OCI-LY1 (cell line): ENCODE measurements at regions not wholly inside any gene's neighbourhood (a gene's known extent, or its start where the extent isn't known, plus 50 kb on each side); places are given as distances from the start of the nearest gene placed in this dataset.

Experiments used
- H2AFZ ChIP-seq: fragments of 200-600 bp; sonication (generic), shearing (Covaris generic); 2 replicates; pipeline ENCODE4 v1.6.0; 2014; ENCODE audit warnings: antibody characterized with exemption, mild to moderate bottlenecking, low read length
- H3F3A ChIP-seq: fragments of 200-600 bp; sonication (generic), shearing (Covaris generic); 2 replicates; pipeline ENCODE4 v1.6.0; 2014; ENCODE audit warnings: mild to moderate bottlenecking, antibody characterized with exemption, low read length, moderate library complexity; ENCODE audit not compliant: insufficient read depth
- H3K27ac ChIP-seq: fragments of 200-600 bp; sonication (generic); 2 replicates; pipeline ENCODE4 v1.5.1; 2014; ENCODE audit warnings: low read length, mixed run types, mild to moderate bottlenecking, low read depth; ENCODE audit not compliant: poor library complexity, severe bottlenecking
- H3K27me3 ChIP-seq: fragments of 200-600 bp; sonication (generic); 2 replicates; pipeline ENCODE4 v1.6.0; 2014; ENCODE audit warnings: antibody characterized with exemption, mild to moderate bottlenecking, low read length, moderate library complexity; ENCODE audit not compliant: insufficient read depth
- H3K36me3 ChIP-seq: fragments of 200-600 bp; sonication (generic); 2 replicates; pipeline ENCODE4 v1.6.1; 2014; ENCODE audit warnings: mild to moderate bottlenecking, antibody characterized with exemption, low read length, moderate library complexity, mixed read lengths; ENCODE audit not compliant: insufficient read depth
- H3K4me1 ChIP-seq: fragments of 200-600 bp; sonication (generic); 2 replicates; pipeline ENCODE4 v1.5.1; 2014; ENCODE audit warnings: mild to moderate bottlenecking, low read length, moderate library complexity; ENCODE audit not compliant: insufficient read depth, severe bottlenecking
- H3K4me2 ChIP-seq: fragments of 200-600 bp; sonication (generic), shearing (Covaris generic); 2 replicates; pipeline ENCODE4 v1.6.1; 2014; ENCODE audit warnings: low read length
- H3K4me3 ChIP-seq: fragments of 200-600 bp; sonication (generic); 2 replicates; pipeline ENCODE4 v1.5.1; 2014; ENCODE audit warnings: low read length, low read depth, mild to moderate bottlenecking, mixed read lengths; ENCODE audit not compliant: poor library complexity, severe bottlenecking
- H3K79me2 ChIP-seq: fragments of 200-600 bp; shearing (Covaris generic); 2 replicates; pipeline ENCODE4 v1.6.1; 2016; ENCODE audit warnings: mixed run types, low read length, mixed read lengths; ENCODE audit not compliant: insufficient read depth
- H3K9ac ChIP-seq: fragments of 200-600 bp; sonication (generic), shearing (Covaris generic); 2 replicates; pipeline ENCODE4 v1.6.1; 2014; ENCODE audit warnings: mild to moderate bottlenecking, low read length, mixed read lengths
- H3K9me2 ChIP-seq: fragments of 200-600 bp; sonication (generic), shearing (Covaris generic); 2 replicates; pipeline ENCODE4 v1.6.1; 2014; ENCODE audit warnings: low read depth, mild to moderate bottlenecking, low read length, mixed read lengths
- H3K9me3 ChIP-seq: fragments of 200-600 bp; shearing (Covaris generic); 2 replicates; pipeline ENCODE4 v1.6.1; 2014; ENCODE audit warnings: low read length, mixed read lengths
- H4K20me1 ChIP-seq: fragments of 200-600 bp; sonication (generic), shearing (Covaris generic); 2 replicates; pipeline ENCODE4 v1.6.0; 2016; ENCODE audit warnings: mild to moderate bottlenecking, low read length; ENCODE audit not compliant: insufficient read depth
- EZH2 ChIP-seq: fragments of 200-600 bp; sonication (generic), shearing (Covaris generic); IDR thresholded peaks from 2 replicates; pipeline ENCODE4 v1.8.0; 2017; ENCODE audit warnings: borderline replicate concordance, mixed run types, mild to moderate bottlenecking, antibody characterized with exemption, low read length, moderate library complexity, mixed read lengths
- TF ChIP-seq, protein P1 (sequence below): fragments of 200-600 bp; sonication (generic), shearing (Covaris generic); IDR thresholded peaks from 2 replicates; pipeline ENCODE4 v1.5.1; 2017; ENCODE audit warnings: mild to moderate bottlenecking, antibody characterized with exemption, low read length, moderate library complexity, mixed read lengths

- Histone ChIP-seq H3K79me2 (no peaks in the 10 kb centered on the region), H2AFZ (no peak overlapping the region), H3K4me2 (no peak overlapping the region), H3K27ac (no peak overlapping the region), H3K9me3 (no peaks in the 10 kb centered on the region), H3F3A (no peaks in the 10 kb centered on the region), H3K27me3 (0 out of 2 replicates have a peak, but pooled peaks cover 1% of the 10 kb centered on the region), H3K9me2 (no peaks in the 10 kb centered on the region), H3K4me3 (no peak overlapping the region), H3K9ac (no peak overlapping the region), H4K20me1 (no peaks in the 10 kb centered on the region), H3K4me1 (no peaks in the 10 kb centered on the region), H3K36me3 (no peaks in the 10 kb centered on the region)
- no peak for TF ChIP-seq EZH2
- TF ChIP-seq, protein P1, sequence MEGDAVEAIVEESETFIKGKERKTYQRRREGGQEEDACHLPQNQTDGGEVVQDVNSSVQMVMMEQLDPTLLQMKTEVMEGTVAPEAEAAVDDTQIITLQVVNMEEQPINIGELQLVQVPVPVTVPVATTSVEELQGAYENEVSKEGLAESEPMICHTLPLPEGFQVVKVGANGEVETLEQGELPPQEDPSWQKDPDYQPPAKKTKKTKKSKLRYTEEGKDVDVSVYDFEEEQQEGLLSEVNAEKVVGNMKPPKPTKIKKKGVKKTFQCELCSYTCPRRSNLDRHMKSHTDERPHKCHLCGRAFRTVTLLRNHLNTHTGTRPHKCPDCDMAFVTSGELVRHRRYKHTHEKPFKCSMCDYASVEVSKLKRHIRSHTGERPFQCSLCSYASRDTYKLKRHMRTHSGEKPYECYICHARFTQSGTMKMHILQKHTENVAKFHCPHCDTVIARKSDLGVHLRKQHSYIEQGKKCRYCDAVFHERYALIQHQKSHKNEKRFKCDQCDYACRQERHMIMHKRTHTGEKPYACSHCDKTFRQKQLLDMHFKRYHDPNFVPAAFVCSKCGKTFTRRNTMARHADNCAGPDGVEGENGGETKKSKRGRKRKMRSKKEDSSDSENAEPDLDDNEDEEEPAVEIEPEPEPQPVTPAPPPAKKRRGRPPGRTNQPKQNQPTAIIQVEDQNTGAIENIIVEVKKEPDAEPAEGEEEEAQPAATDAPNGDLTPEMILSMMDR: no peak
Measured at GRCh38 chr7:55307123-55307916, 57.8 kb upstream of the LANCL2 start.

- no peaks in the 10 kb centered on the region for H4K20me1 ChIP-seq
- H3K4me3 ChIP-seq: no peak overlapping the region
- H3K27me3 ChIP-seq: 0 out of 2 replicates have a peak, but pooled peaks cover 6% of the 10 kb centered on the region
- H3K9ac ChIP-seq: no peak overlapping the region
- H3K9me2 ChIP-seq: no peaks in the 10 kb centered on the region
- H2AFZ ChIP-seq: no peak overlapping the region
- H3K79me2 ChIP-seq: no peaks in the 10 kb centered on the region
- H3F3A ChIP-seq: no peaks in the 10 kb centered on the region
- H3K9me3 ChIP-seq: no peaks in the 10 kb centered on the region
- no peaks in the 10 kb centered on the region for H3K4me1 ChIP-seq
- H3K36me3 ChIP-seq: no peaks in the 10 kb centered on the region
- no peak overlapping the region for H3K4me2 ChIP-seq
- no peak overlapping the region for H3K27ac ChIP-seq
- TF ChIP-seq EZH2: no peak
- TF ChIP-seq, protein P1: no peak
Measured at GRCh38 chr7:55308186-55308929, 56.8 kb upstream of the LANCL2 start.

- Histone ChIP-seq H3F3A (no peaks in the 10 kb centered on the region), H3K4me3 (no peak overlapping the region), H3K4me1 (no peaks in the 10 kb centered on the region), H3K79me2 (no peaks in the 10 kb centered on the region), H2AFZ (no peak overlapping the region), H4K20me1 (no peaks in the 10 kb centered on the region), H3K4me2 (no peak overlapping the region), H3K36me3 (no peaks in the 10 kb centered on the region), H3K27me3 (0 out of 2 replicates have a peak, but pooled peaks cover 6% of the 10 kb centered on the region), H3K9me3 (no peaks in the 10 kb centered on the region), H3K9ac (no peak overlapping the region), H3K27ac (no peak overlapping the region), H3K9me2 (no peaks in the 10 kb centered on the region)
- TF ChIP-seq EZH2: no peak
- TF ChIP-seq, protein P1: no peak
Measured at GRCh38 chr7:55309040-55309991, 55.8 kb upstream of the LANCL2 start.
